ENCODE measurements at regions not wholly inside any gene's neighbourhood (a gene's known extent, or its start where the extent isn't known, plus 50 kb on each side); places are given as distances from the start of the nearest gene placed in this dataset.

DNA sequence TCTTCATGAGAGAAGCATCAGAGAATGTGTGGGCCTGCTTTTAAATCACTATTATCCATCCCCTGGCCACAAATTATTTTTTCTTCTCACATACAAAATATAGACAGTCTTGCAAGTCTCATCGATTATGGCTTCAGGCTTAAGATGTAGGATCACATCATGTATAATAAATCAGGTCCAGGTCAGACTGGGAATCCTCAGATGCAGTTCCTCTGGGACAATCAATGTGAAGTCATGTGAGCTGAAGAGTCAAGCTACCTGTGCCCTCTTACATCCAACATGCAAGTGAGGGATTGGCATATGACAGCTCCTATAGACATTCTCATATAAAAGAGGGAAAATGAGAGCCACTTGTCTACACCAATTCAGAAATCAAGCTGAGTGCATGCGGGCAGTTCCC is 631.8 kb downstream of the PTPRU start:
- TF ChIP-seq, protein P1, sequence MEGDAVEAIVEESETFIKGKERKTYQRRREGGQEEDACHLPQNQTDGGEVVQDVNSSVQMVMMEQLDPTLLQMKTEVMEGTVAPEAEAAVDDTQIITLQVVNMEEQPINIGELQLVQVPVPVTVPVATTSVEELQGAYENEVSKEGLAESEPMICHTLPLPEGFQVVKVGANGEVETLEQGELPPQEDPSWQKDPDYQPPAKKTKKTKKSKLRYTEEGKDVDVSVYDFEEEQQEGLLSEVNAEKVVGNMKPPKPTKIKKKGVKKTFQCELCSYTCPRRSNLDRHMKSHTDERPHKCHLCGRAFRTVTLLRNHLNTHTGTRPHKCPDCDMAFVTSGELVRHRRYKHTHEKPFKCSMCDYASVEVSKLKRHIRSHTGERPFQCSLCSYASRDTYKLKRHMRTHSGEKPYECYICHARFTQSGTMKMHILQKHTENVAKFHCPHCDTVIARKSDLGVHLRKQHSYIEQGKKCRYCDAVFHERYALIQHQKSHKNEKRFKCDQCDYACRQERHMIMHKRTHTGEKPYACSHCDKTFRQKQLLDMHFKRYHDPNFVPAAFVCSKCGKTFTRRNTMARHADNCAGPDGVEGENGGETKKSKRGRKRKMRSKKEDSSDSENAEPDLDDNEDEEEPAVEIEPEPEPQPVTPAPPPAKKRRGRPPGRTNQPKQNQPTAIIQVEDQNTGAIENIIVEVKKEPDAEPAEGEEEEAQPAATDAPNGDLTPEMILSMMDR (IDR thresholded peaks at IDR 0.05 in 8 of 11, conservative IDR thresholded peaks at IDR 0.05 in 3 of 11): no peak
- TF ChIP-seq POLR2A (IDR thresholded peaks at IDR 0.05): no peak
- no peak for TF ChIP-seq POLR2AphosphoS5 (IDR thresholded peaks at IDR 0.05)

Measured in spleen (tissue), 7 donors.